ENCODE measurements at regions not wholly inside any gene's neighbourhood (a gene's known extent, or its start where the extent isn't known, plus 50 kb on each side); places are given as distances from the start of the nearest gene placed in this dataset.

DNA sequence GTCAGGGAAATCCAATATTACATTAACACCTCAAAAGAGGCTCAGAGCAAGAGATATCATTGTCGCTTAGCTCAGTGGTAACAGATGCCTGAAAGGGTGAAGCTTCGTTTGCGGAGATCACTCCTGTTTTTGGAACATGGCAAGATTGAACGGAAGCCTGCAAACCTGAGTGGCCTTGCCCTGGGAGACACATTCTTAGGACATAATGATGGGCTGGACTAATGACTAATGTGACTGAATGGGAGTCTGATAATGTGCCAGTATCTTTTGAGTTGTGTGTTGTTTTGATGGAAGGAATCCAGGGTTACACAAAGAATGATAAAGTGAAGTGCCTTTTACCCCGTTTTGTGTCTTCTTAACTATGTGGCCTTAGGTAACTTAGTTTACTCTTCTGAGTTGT is 109.3 kb upstream of the IFNG-AS1 start:
- TF ChIP-seq, protein P1, sequence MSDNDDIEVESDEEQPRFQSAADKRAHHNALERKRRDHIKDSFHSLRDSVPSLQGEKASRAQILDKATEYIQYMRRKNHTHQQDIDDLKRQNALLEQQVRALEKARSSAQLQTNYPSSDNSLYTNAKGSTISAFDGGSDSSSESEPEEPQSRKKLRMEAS (IDR thresholded peaks at IDR 0.05; ENCODE audit: low read depth, low read length) = no peak
- TF ChIP-seq, protein P2, sequence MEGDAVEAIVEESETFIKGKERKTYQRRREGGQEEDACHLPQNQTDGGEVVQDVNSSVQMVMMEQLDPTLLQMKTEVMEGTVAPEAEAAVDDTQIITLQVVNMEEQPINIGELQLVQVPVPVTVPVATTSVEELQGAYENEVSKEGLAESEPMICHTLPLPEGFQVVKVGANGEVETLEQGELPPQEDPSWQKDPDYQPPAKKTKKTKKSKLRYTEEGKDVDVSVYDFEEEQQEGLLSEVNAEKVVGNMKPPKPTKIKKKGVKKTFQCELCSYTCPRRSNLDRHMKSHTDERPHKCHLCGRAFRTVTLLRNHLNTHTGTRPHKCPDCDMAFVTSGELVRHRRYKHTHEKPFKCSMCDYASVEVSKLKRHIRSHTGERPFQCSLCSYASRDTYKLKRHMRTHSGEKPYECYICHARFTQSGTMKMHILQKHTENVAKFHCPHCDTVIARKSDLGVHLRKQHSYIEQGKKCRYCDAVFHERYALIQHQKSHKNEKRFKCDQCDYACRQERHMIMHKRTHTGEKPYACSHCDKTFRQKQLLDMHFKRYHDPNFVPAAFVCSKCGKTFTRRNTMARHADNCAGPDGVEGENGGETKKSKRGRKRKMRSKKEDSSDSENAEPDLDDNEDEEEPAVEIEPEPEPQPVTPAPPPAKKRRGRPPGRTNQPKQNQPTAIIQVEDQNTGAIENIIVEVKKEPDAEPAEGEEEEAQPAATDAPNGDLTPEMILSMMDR (IDR thresholded peaks at IDR 0.05; ENCODE audit: low read depth, low read length) = no peak
- TF ChIP-seq POLR2A (IDR thresholded peaks at IDR 0.05; ENCODE audit: extremely low read depth, insufficient read length) = no peak

All from NB4 (cell line).